Parathyroid adenoma (tissue), 2 donors: ENCODE measurements at regions not wholly inside any gene's neighbourhood (a gene's known extent, or its start where the extent isn't known, plus 50 kb on each side); places are given as distances from the start of the nearest gene placed in this dataset.

Source experiments
- H2AFZ ChIP-seq: fragments of 300-600 bp; sonication (generic); one replicate; pipeline ENCODE4 v1.7.0; 2017; ENCODE audit warnings: antibody characterized with exemption, mild to moderate bottlenecking
- H3K27ac ChIP-seq: fragments of 300-600 bp; sonication (generic); one replicate; pipeline ENCODE4 v1.7.0; 2017
- H3K27me3 ChIP-seq: fragments of 300-600 bp; sonication (generic); one replicate; pipeline ENCODE4 v1.7.0; 2017; ENCODE audit warnings: low read length; ENCODE audit not compliant: control insufficient read depth, insufficient read depth
- H3K36me3 ChIP-seq: fragments of 300-600 bp; sonication (generic); one replicate; pipeline ENCODE4 v1.7.0; 2017; ENCODE audit warnings: low read length; ENCODE audit not compliant: control insufficient read depth, insufficient read depth
- H3K4me1 ChIP-seq: fragments of 300-600 bp; sonication (generic); one replicate; pipeline ENCODE4 v1.7.0; 2017; ENCODE audit warnings: control low read depth
- H3K4me2 ChIP-seq: fragments of 300-600 bp; sonication (generic); one replicate; pipeline ENCODE4 v1.7.0; 2017; ENCODE audit warnings: low read length
- H3K4me3 ChIP-seq: fragments of 300-600 bp; sonication (generic); one replicate; pipeline ENCODE4 v1.7.0; 2017; ENCODE audit warnings: low read depth, low read length
- H3K79me2 ChIP-seq: fragments of 300-600 bp; sonication (generic); one replicate; pipeline ENCODE4 v1.7.0; 2017; ENCODE audit warnings: control low read depth
- H3K9ac ChIP-seq: fragments of 300-600 bp; sonication (generic); one replicate; pipeline ENCODE4 v1.7.0; 2017; ENCODE audit warnings: mild to moderate bottlenecking
- H3K9me3 ChIP-seq: fragments of 300-600 bp; sonication (generic); one replicate; pipeline ENCODE4 v1.7.0; 2017; ENCODE audit warnings: low read length; ENCODE audit not compliant: control insufficient read depth
- CTCF ChIP-seq: fragments of 300-600 bp; sonication (generic); IDR thresholded peaks from one replicate; pipeline ENCODE4 v1.7.0; 2017; ENCODE audit warnings: antibody characterized with exemption, mild to moderate bottlenecking
- donor health status: primary hyperparathyroidism.

DNA sequence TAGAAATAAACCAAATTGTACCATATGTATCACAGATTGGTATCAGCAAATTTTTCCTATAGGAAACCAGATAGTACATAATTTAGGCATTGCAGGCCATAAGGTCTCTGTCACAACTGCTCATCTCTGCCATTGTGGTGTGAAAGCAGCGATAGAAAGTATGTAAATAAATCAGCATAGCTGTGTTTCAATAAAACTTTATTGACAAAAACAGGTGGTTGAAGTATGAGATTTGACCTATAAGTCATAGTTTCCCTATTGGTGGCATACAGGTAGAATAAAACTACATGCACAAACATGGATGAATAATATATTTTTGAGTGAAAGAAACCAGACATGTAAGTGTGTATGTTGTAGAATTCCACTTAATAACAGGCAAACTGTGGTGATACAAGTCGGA is 1454.9 kb downstream of the REEP3 start:
- TF ChIP-seq CTCF, result no peak
- H2AFZ ChIP-seq, result no peak overlapping the region
- H3K4me3 ChIP-seq, result no peak overlapping the region
- no peaks in the 10 kb centered on the region for H3K36me3 ChIP-seq
- H3K4me2 ChIP-seq, result no peak overlapping the region
- no peaks in the 10 kb centered on the region for H3K4me1 ChIP-seq
- H3K27me3 ChIP-seq, result no peaks in the 10 kb centered on the region
- no peaks in the 10 kb centered on the region for H3K9me3 ChIP-seq
- no peak overlapping the region for H3K27ac ChIP-seq
- no peaks in the 10 kb centered on the region for H3K79me2 ChIP-seq
- H3K9ac ChIP-seq, result no peak overlapping the region

- H3K36me3 ChIP-seq, result no peaks in the 10 kb centered on the region
- H3K79me2 ChIP-seq, result no peaks in the 10 kb centered on the region
- no peak for TF ChIP-seq CTCF
- H2AFZ ChIP-seq, result no peak overlapping the region
- no peaks in the 10 kb centered on the region for H3K27me3 ChIP-seq
- H3K4me3 ChIP-seq, result no peak overlapping the region
- no peaks in the 10 kb centered on the region for H3K4me1 ChIP-seq
- no peak overlapping the region for H3K9ac ChIP-seq
- H3K4me2 ChIP-seq, result no peak overlapping the region
- H3K27ac ChIP-seq, result no peak overlapping the region
- H3K9me3 ChIP-seq, result no peaks in the 10 kb centered on the region
Observed at GRCh38 chr10:64977915-64978314, 1456.7 kb downstream of the REEP3 start.

DNA sequence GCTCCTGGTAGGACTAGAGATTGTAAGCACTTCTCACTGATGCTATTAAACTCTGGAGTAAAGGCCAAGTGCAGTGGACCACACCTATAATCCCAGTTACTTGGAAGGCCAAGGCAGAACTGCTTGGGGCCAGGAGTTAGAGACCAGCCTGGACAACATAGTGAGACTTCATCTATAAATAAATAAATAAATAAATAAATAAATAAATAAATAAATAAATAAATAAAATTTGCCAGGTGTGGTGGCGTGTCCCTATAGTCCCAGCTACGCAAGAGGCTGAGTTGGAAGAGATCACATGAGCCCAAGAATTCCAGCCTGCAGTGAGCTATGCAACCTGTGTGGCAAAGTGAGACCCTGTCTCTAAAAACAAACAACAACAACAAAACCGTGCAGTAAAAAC is 1475.7 kb downstream of the REEP3 start:
- no peaks in the 10 kb centered on the region for H3K9me3 ChIP-seq
- H3K27ac ChIP-seq, result no peak overlapping the region
- no peak overlapping the region for H3K9ac ChIP-seq
- no peak overlapping the region for H3K4me2 ChIP-seq
- TF ChIP-seq CTCF, result no peak
- no peak overlapping the region for H2AFZ ChIP-seq
- no peaks in the 10 kb centered on the region for H3K4me1 ChIP-seq
- no peaks in the 10 kb centered on the region for H3K79me2 ChIP-seq
- H3K4me3 ChIP-seq, result no peak overlapping the region
- H3K27me3 ChIP-seq, result no peaks in the 10 kb centered on the region
- no peaks in the 10 kb centered on the region for H3K36me3 ChIP-seq

DNA sequence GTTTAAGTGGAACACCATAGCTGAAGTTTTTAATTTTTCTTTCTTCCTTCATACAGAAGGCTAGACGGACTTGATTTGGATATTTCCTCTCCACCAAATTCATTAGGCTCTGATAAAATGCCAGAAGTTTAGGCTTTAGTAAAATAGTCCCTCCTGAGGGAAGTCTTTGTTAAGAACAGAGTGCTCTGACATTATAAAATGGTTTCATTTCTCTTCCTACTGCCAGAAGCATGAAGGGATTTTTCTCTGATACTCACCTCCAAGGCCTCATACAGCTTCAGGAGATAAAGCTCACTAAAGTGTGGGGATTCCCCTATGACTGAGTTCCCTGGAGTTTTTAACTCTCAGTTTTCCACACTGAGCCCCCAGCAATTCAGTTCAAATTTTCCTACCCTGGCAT is 1489.6 kb downstream of the REEP3 start:
- Histone ChIP-seq H2AFZ (no peak overlapping the region), H3K79me2 (no peaks in the 10 kb centered on the region), H3K36me3 (no peaks in the 10 kb centered on the region), H3K4me1 (no peaks in the 10 kb centered on the region), H3K9ac (no peak overlapping the region), H3K4me2 (no peak overlapping the region), H3K4me3 (no peak overlapping the region), H3K27me3 (no peaks in the 10 kb centered on the region), H3K9me3 (no peaks in the 10 kb centered on the region), H3K27ac (no peak overlapping the region)
- no peak for TF ChIP-seq CTCF

DNA sequence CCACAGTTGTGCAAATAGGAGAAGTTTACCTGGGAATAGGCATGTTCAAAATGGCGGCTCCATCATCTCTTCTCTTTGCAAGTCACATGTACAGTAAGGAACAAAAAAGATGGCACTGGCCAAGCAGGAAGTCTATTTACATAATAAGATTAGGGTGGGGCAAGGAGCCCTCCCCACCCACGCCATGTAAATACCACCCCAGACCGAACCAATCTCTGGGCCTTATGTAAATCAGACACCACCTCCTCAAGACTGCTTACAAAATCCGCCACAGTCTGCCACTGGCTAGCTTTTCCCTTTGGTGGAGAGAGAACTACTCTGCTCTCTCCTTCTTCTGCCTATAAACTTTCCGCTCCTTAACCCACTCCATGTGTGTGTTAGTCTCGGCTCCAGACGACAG is 1496.3 kb downstream of the REEP3 start:
- Histone ChIP-seq H2AFZ (no peak overlapping the region), H3K4me1 (no peaks in the 10 kb centered on the region), H3K4me2 (no peak overlapping the region), H3K9ac (no peak overlapping the region), H3K9me3 (no peaks in the 10 kb centered on the region), H3K27ac (no peak overlapping the region), H3K79me2 (no peaks in the 10 kb centered on the region), H3K4me3 (no peak overlapping the region), H3K36me3 (no peaks in the 10 kb centered on the region), H3K27me3 (no peaks in the 10 kb centered on the region)
- TF ChIP-seq CTCF, result no peak
